WTC11 (cell line): ENCODE measurements at regions not wholly inside any gene's neighbourhood (a gene's known extent, or its start where the extent isn't known, plus 50 kb on each side); places are given as distances from the start of the nearest gene placed in this dataset.

Experiments
- GTF2I ChIP-seq: fragments of 250-450 bp; sonication (Bioruptor Pico); conservative IDR thresholded peaks from 2 replicates; pipeline ENCODE4 v1.4.0; 2021; ENCODE audit warnings: mild to moderate bottlenecking
- NR3C1 ChIP-seq: sonication (generic); formaldehyde crosslinking; conservative IDR thresholded peaks from 2 replicates; pipeline ENCODE4 v1.8.1; 2023; ENCODE audit warnings: low read depth, mild to moderate bottlenecking, missing genetic modification reagents
- TF ChIP-seq, protein P1 (sequence below): fragments of 200-600 bp; IDR thresholded peaks from 2 replicates; pipeline ENCODE4 v1.8.0; 2022; ENCODE audit warnings: antibody characterized with exemption
- TF ChIP-seq, protein P2 (sequence below): sonication (generic); formaldehyde crosslinking; IDR thresholded peaks from 2 replicates; pipeline ENCODE4 v1.8.1; 2022; ENCODE audit warnings: low read depth, missing genetic modification reagents, borderline replicate concordance

DNA sequence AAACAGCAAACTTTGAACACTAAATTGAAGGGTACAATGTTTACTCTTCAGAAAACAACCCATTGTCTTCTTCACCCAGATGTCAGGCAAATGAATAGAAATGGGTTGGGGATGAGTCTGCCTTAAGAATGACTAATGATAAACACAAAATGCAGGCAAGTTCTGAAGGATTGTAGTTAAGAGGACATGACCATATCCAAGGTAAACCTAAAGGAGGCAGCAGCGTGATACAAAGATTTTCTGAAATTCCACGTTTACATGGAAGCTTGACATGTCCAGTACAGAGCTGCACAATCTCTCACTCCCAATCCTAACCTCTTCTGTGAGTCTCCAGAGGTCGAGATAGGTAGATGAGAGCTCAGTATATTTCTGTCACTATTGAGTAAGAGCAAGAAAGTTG, 1263.2 kb upstream of the CDH6 start:
- TF ChIP-seq, protein P1, sequence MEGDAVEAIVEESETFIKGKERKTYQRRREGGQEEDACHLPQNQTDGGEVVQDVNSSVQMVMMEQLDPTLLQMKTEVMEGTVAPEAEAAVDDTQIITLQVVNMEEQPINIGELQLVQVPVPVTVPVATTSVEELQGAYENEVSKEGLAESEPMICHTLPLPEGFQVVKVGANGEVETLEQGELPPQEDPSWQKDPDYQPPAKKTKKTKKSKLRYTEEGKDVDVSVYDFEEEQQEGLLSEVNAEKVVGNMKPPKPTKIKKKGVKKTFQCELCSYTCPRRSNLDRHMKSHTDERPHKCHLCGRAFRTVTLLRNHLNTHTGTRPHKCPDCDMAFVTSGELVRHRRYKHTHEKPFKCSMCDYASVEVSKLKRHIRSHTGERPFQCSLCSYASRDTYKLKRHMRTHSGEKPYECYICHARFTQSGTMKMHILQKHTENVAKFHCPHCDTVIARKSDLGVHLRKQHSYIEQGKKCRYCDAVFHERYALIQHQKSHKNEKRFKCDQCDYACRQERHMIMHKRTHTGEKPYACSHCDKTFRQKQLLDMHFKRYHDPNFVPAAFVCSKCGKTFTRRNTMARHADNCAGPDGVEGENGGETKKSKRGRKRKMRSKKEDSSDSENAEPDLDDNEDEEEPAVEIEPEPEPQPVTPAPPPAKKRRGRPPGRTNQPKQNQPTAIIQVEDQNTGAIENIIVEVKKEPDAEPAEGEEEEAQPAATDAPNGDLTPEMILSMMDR, result no peak
- TF ChIP-seq NR3C1 (CRISPR knock-in tag), result no peak
- no peak for TF ChIP-seq GTF2I
- TF ChIP-seq, protein P2, sequence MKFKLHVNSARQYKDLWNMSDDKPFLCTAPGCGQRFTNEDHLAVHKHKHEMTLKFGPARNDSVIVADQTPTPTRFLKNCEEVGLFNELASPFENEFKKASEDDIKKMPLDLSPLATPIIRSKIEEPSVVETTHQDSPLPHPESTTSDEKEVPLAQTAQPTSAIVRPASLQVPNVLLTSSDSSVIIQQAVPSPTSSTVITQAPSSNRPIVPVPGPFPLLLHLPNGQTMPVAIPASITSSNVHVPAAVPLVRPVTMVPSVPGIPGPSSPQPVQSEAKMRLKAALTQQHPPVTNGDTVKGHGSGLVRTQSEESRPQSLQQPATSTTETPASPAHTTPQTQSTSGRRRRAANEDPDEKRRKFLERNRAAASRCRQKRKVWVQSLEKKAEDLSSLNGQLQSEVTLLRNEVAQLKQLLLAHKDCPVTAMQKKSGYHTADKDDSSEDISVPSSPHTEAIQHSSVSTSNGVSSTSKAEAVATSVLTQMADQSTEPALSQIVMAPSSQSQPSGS (CRISPR knock-in tag), result no peak
